ENCODE measurements at regions not wholly inside any gene's neighbourhood (a gene's known extent, or its start where the extent isn't known, plus 50 kb on each side); places are given as distances from the start of the nearest gene placed in this dataset.

DNA sequence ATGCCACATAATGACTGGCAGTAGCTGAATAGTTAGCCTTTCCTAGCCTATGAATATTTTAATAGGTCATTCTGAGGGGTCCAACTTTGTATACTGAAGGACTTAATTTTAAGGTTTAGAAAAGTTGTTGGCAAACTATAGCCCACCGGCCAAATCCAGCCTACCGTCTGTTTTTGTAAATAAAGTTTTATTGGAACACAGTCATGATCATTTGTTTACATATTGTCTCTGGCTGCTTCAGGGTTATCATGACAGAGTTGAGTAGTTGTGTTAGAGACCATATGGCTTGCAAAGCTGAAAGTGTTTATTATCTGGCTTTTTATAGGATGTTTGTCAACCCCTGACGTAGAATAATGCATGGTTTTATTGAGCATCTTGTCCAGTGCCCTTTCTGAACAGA lies 73.4 kb downstream of the NTMT2 start:
- intact Hi-C loops (cut with DNase I, micrococcal nuclease): no loop called here
- DNase-seq (no peak), ATAC-seq (no peak)

DNA sequence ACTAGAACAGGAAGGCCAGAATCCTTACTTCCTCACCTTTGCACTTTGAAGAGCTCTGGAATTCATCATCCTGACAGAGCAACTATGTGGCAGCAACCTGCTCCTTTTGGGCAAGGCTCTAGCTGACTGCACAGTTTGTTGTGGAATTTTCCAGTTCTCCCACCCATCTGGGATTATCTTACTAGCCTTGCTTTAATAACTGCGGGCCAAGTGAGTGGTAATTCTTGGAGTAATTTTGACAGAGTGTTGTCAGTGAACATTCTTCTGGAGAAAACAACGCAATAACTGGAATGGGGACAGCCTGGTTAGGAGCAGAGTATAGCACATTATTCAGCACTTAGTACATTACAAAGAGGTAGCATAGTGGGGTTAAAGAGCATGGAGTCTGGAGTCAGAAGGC lies 75.3 kb downstream of the NTMT2 start:
- intact Hi-C loops (cut with DNase I, micrococcal nuclease): no loop called here
- ATAC-seq (no peak), DNase-seq (no peak)

DNA sequence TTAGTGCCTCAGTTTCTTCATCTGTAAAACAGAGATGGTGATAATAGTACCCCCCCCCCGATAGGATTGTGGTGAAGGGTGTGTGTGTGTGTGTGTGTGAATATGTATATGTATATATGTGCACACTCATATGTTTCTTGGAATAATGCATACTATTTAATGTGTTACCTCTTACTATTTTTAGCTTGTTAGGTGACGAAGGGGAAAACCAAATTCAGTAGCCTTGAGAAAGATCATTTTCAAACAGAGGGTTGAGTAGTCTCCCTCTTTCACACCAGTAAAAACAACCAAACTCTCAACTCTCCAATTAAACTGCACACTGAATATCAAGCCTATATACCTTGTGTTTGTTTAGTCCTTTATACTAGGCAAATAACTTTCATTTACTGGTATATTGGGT lies 75.7 kb downstream of the NTMT2 start:
- ATAC-seq (no peak), DNase-seq (no peak)
- intact Hi-C loops (cut with DNase I, micrococcal nuclease): no loop called here

DNA sequence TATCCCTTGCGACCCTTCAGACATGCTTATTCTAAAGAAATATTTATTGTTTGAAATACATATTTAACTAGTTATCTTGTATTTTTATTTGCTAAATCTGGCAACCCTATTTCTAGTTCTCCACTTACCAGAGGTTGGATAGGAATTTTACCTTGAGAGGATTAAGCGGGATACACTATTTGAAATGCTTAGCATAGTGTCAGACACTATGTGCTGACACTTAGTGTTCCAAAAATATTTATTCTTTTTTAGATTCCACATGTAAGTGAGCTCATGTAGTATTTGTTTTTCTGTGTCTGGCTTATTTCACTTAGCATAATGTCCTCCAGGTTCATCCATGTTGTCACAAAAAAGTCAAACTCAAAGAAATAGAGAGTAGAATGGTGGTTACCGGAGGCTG lies 78.7 kb downstream of the NTMT2 start:
- ATAC-seq: no peak
- no peak for DNase-seq
- intact Hi-C loops (cut with DNase I, micrococcal nuclease): no loop called here

DNA sequence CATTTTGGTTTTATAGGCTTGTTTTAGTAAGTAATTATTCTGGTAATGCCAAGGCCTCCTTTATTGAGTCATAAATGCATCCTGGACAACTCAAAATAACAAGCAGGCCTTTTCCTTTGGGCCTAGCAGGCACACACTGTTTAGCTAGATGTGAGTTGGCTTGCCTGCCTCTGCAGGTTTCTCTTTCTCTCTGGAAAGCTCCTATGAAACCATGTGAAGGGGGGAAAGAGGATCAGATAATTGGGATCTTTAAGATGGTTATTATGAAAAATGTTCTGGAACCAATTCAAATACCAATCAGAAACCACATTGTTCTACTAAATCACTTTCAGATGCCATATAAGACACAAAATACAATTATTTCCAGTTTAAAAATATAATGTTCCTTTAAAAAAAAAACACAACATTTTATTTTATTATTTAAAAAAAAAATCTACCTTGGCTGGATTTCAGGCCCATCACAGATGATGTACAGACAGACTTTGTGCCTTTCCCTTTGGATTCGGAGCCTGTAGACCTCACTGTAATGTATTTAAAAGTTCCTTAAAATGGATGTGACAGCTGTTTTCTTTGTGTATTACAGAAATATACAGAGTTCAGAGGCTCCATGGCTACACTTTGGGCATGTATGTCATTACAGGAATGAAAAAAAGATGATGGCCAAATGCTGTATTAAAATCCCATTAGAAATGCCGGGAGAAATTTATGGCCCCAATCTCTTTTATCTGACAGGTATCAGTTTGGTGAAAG lies 80.2 kb downstream of the NTMT2 start:
- DNase-seq (no peak), ATAC-seq (no peak)
- intact Hi-C loops (cut with DNase I, micrococcal nuclease): no loop called here

DNA sequence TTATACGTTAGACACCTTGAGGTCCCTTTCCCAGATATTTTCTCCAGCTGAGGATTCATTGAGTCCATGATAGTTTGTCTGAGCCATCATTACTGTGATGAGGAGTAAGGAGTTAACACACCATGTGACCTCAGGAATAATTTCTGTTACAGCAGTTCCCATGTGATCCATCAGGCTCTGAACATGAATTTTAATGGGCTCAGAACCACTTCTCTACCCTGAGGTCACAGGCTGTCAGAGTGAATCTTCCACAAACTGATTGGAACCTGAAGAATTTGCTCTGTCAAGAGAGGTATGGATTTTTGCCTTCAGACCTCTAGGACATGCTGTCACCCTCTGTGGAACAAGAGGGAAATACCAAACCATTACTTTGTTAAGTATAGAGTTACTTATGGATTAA lies 81.0 kb downstream of the NTMT2 start:
- intact Hi-C loops (cut with DNase I, micrococcal nuclease): no loop called here
- ATAC-seq: no peak
- no peak for DNase-seq

DNA sequence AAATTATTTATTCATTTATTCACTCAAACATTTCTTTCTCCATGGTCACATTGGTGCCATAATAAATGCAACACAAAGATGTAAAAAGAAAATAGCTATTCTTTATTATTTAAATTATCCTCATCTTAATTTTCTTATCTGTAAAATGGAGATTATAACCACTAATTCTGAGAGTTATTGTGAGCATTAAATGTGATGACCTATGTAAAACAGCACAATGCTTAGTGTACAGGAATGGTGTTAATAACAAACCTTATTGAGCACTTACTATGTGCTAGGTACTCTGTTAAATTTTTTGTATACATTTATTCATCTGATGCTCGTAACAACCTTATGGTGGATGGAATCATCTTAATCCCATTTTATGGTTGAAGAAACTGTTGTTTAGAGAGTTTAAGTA lies 84.6 kb downstream of the NTMT2 start:
- no peak for ATAC-seq
- DNase-seq: no peak
- intact Hi-C loops (cut with DNase I, micrococcal nuclease): no loop called here

DNA sequence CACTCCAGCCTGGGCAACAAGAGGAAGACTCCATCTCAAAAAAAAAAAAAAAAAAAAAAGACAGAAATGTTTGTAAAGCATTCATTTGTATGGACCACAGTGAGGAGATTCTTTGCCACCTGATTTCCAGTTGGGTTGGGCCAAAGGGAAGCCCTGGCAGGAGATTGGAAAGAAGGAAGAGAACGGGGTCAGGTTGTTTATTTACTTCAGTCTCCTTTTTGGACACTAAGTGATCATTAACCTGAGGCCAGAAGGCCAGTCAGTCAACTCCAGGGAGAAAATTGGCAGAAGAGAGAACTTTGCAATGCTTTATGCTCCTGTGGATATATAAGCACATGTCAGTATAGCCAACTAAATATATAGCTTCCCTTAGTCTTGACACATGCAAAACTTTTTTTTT lies 85.9 kb downstream of the NTMT2 start:
- ATAC-seq: no peak
- intact Hi-C loops (cut with DNase I, micrococcal nuclease): no loop called here
- DNase-seq: no peak

DNA sequence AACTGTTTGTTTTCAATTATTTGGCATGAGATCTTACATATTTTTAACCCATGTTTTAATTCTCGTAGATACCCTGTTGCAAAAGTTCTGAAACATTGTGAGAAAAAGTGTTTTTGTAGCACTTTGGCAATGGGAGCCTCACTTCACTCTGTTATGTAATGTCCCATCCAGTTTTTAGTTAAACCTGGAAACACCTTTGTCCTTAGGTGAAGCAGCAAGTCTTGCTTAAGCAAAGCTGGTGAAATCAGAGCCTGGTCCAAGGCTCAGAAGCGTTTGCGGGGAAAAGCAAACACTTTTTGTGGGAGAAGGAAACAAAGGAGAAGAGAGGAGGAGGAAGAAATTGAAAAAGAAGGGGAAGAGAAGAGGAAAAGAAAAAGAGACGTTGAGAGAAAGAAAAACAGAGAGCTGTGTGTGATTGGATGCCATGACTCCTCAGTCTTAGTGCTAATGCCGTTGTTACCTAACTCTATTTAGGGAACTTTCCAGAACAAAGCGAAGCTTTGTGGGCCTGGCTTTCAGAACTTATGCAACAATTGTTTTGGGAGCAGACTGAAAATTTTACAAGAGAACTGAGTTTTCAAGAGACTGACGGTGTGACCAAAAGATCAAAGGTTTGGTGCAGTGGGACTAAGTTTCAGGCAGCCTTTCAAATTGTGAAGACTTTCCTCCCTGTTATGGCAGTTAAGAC lies 93.1 kb downstream of the NTMT2 start:
- ATAC-seq: no peak
- DNase-seq: no peak
- intact Hi-C loops (cut with DNase I, micrococcal nuclease): no loop called here

DNA sequence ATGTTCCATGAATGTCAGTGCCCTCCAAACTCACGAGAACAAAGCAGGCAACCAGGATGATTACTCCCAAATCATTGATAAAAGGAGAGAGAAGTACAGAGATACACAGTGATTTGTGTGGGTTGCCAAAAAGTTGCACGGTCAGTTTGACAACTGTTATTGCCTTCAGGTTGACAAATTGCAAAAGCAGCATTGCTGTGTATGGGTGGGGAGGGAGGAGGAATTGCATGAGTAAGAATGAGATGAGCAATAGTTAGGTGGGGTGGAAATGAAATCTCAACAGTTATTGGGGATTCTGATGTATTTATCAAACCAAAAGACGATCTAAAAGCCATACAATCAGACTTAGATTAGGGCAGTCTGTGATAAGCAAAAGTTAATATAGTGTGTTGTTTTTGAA lies 93.7 kb downstream of the NTMT2 start:
- intact Hi-C loops (cut with DNase I, micrococcal nuclease): no loop called here
- no peak for ATAC-seq

DNA sequence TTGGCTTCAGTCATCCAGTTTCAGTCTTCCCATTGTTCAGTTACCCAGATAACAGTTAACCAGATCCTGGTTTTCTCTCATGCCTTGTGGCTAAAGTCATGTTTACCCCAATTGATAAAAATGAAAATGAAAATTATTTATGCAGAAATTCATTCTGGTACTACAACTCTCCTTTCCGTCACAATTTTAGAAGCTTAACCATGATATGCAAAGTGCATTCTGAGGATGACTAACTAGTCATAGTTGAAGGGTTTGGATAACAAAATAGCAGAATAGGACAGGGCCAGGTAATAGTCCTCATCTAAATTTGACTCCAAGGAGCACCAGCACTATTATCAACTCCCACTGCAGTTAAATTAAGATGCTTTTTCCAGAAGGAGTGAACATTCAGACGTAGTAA lies 94.7 kb downstream of the NTMT2 start:
- no peak for DNase-seq
- intact Hi-C loops (cut with DNase I, micrococcal nuclease): no loop called here
- ATAC-seq: no peak

More for the DNA sequence above, 93.7 kb downstream of the NTMT2 start:
- no peak for DNase-seq

DNA sequence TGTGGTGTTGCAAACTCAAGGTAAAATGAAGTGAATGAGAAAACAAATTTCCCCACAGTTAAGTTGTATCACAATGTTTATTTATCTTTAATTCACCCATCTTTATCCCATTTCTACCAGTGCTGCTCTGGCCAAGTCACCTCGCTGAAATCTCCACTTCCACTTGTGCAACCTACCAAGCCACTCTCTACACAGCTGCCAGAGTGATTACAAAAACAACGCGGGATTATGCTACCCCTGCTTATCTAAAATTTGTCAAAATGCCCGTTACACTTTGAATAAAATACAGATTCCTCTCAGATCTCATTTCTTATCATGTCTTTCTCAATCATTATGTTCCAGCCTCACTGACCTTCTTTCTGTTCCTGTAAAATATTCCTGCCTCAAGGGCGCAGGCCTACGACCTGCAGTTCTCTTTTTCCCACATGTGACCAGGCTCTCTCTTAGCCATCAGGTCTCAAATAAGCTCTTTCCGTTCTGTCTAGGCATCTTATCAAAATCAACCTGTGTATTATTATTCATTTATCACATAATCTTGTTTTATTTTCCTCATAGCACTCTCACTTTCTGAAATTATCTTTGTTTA lies 95.6 kb downstream of the NTMT2 start:
- intact Hi-C loops (cut with DNase I, micrococcal nuclease): no loop called here
- DNase-seq: no peak
- ATAC-seq: no peak

DNA sequence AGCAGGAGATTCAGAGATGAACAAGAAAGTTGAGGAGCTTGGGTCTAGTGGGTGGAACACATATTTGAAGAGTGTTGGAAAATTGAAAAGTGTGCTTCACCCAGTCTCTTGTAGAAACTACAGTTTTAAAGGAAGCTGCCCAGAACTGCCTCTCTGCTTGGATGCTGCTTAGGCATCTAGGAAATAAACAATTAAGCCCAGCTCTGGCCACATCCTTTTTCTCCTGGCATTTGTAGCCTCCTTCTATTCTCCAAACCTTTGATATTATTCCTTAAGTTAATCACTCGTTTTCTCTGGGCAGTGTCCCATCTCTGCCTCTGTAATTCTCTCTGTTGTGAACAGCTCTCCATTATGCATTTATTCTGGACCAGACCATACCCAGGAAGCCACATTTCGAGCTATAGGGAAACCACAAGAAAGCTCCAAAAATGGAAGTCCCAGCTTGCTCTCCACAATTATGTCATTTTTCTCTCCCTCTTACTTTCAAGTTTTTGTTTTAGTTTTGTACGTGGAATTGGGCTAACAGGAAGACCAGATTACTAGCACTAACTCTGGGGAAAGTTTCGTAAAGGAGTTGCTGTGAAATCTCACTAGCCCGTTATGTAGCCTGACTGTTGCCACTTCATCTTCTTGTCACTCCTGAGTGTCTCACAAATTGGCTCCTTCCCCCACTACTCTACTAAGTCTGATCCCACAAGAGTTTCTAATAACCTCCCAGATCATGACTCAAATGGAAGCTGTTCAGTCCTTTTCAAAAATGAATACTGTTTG lies 102.2 kb downstream of the NTMT2 start:
- ATAC-seq (no peak), DNase-seq (no peak)
- intact Hi-C loops (cut with DNase I, micrococcal nuclease): no loop called here

DNA sequence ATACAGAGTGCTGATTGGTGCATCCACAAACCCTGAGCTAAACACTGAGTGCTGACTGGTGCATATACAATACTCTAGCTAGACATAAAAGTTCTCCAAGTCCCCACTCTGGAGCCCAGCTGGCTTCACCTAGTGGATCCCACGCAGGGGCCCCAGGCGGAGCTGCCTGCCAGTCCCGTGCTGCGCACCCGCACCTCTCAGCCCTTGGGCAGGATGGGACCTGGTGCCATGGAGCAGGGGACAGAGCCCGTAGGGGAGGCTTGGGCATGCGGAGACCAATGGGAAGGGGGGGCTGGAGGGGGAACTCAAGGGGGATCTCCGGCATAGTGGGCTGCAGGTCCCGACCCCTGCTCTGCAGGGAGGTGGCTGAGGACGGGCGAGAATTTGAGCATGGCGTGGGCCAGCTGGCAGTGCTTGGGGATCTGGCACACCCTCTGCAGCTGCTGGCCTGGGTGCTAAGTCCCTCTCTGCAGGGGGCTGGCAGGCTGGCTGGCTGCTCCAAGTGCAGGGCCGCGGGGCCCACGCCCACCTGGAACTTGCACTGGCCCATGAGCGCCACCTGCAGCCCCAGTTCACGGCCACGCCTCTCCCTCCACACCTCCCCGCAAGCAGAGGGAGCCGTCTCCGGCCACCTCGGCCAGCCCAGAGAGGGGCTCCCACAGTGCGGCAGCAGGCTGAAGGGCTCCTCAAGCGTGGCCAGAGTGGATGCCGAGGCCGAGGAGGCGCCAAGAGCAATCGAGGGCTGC lies 104.9 kb downstream of the NTMT2 start:
- DNase-seq (no peak), ATAC-seq (no peak)
- intact Hi-C loops (cut with DNase I, micrococcal nuclease): no loop called here

DNA sequence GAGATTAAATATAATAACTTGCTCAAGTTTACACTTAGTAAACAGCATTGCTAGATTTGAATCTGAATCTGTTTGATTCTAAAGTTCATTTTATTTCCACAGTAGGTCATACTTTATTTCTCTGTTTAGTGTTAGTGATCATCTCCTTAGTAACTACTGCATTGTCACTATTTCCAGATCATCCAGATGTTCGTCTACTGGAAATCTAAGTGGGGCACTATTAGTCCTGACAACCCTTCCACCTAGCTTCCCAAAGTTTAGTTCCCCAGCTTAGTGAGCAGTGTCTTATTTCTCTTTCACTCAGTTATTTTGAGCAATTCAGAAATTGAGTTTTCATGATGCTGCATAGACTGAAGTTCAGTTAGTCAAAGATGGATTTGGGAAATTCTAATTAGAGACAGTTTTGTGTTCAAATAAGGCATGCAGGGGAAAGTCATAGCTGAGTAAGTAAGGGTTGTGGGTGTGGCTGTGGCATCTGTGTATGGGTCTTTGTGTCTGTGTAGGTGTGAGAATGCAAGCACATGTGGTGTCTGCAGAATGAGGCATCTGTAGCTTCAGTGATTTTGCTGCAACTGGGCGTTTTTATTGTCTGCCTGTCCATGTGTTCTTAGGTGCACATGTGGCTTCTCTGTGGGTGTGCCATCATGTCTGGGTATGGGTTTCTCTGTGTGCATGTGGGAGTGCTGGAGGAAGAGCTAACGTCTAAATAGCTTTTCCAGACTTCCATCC lies 107.3 kb downstream of the NTMT2 start:
- no peak for DNase-seq
- intact Hi-C loops (cut with DNase I, micrococcal nuclease): no loop called here
- ATAC-seq: no peak

DNA sequence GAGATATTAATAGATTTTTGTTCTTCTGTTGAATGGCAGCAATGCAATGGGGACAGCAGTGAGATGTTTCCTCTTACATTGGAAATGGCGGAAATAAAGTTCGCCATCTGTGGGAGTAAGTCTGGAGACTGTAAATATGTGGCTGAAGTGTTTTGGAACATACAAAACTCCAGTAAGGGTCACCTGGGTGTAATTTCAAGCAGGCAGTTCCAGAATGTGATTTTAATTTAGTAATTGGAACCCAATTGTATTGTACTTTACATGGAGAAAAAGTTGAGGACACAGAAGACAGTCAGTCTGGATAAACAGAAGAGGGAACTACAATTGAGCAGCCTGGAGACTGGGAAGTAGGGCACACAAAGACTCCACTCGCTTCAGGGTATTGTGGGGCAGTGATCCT lies 108.6 kb downstream of the NTMT2 start:
- no peak for DNase-seq
- intact Hi-C loops (cut with DNase I, micrococcal nuclease): no loop called here
- no peak for ATAC-seq

DNA sequence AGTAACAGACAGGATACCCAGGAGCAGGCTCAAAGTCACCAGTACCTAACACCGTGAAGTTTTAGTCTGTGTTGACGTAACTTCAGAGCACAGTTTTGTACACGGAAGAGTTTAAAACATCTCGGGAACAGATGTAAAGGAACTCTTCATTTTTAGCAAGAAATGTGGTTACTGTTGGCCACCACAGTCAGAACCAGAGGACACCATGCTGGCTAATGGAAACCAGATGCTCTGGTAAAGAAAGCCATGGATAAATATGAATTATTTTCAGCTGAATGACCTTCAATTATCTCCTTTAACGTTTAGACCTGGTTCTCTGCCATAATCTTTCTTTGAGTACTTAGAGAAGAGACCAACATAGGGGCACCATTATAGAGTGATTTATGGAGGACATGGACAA lies 115.9 kb downstream of the NTMT2 start:
- no peak for ATAC-seq
- intact Hi-C loops (cut with DNase I, micrococcal nuclease): no loop called here
- no peak for DNase-seq

DNA sequence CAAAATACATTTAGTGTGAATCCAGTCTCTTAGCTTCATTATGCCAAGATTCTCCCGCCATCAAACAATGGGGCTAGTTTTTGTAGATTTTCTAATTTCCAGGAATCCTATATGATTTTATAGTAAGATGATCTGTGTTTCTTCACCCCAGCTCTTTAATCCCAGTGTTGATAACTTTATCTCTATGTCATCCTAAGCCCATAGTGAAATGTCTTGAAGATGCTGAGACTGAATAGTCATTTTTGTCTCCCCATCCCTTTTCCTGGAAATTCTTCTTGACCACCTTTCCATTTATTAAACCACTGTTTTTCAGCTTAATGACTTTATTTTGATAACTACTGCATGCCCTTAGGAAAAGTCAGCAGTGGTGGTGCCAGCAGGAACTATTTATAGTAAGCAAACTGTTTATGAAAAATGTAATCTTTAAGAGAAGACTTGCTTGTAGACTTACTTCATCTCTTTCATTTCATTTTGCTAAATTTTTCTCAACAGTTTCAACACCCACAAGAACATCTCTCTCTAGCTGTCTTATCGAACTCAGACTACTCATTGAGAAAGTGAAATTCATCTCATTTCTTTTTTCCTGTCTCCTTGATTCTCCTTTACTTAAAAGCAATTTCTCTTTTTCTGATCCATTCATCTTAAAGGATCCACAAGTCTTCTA lies 116.6 kb downstream of the NTMT2 start:
- ATAC-seq: no peak
- intact Hi-C loops (cut with DNase I, micrococcal nuclease): no loop called here

More for the DNA sequence above, 116.6 kb downstream of the NTMT2 start:
- no peak for DNase-seq
